ENCODE measurements at regions not wholly inside any gene's neighbourhood (a gene's known extent, or its start where the extent isn't known, plus 50 kb on each side); places are given as distances from the start of the nearest gene placed in this dataset.

DNA sequence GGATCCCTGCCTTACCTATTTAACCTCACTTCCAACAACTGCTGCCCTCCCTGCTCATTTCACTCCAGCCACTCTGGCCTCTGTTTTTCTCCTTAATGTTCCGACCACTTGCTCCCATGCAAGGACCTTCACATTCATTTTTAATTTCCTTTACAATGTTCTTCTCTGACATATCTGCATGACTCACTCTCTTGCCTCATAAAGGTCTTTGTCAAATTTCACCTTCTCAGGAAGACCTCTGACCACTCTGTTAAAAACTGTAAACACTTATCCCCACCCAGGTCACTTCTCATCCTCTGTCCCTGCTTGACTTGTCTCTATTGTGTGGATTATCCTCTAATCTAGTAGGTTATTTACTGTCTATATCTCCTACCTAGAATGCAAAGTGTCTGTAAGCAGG, 751.2 kb downstream of the BRINP1 start:
- H3K79me2 ChIP-seq (replicated peaks; ENCODE audit: insufficient read depth) = no peaks in the 10 kb centered on the region
- H3K27ac ChIP-seq (ENCODE audit: low read depth) = no peak overlapping the region
- no peaks in the 10 kb centered on the region for H3K36me3 ChIP-seq (ENCODE audit: insufficient read depth)
- H2AFZ ChIP-seq = no peak overlapping the region
- H3K27me3 Mint-ChIP-seq (ENCODE audit: insufficient read depth, low read depth, poor library complexity) = no peaks in the 10 kb centered on the region
- H3K9me2 ChIP-seq (ENCODE audit: insufficient read depth) = peaks cover 19% of the 10 kb centered on the region; the same call in 1 of the 2 replicates
- no peak for TF ChIP-seq EZH2 (IDR thresholded peaks at IDR 0.05; ENCODE audit: low read depth, unreplicated experiment)
- TF ChIP-seq, protein P1, sequence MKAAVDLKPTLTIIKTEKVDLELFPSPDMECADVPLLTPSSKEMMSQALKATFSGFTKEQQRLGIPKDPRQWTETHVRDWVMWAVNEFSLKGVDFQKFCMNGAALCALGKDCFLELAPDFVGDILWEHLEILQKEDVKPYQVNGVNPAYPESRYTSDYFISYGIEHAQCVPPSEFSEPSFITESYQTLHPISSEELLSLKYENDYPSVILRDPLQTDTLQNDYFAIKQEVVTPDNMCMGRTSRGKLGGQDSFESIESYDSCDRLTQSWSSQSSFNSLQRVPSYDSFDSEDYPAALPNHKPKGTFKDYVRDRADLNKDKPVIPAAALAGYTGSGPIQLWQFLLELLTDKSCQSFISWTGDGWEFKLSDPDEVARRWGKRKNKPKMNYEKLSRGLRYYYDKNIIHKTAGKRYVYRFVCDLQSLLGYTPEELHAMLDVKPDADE (IDR thresholded peaks at IDR 0.05) = no peak
- TF ChIP-seq, protein P2, sequence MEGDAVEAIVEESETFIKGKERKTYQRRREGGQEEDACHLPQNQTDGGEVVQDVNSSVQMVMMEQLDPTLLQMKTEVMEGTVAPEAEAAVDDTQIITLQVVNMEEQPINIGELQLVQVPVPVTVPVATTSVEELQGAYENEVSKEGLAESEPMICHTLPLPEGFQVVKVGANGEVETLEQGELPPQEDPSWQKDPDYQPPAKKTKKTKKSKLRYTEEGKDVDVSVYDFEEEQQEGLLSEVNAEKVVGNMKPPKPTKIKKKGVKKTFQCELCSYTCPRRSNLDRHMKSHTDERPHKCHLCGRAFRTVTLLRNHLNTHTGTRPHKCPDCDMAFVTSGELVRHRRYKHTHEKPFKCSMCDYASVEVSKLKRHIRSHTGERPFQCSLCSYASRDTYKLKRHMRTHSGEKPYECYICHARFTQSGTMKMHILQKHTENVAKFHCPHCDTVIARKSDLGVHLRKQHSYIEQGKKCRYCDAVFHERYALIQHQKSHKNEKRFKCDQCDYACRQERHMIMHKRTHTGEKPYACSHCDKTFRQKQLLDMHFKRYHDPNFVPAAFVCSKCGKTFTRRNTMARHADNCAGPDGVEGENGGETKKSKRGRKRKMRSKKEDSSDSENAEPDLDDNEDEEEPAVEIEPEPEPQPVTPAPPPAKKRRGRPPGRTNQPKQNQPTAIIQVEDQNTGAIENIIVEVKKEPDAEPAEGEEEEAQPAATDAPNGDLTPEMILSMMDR (conservative IDR thresholded peaks at IDR 0.05; ENCODE audit: low read depth in 2 of 2) = no peak
- TF ChIP-seq ZNF114 (CRISPR knock-in tag; IDR thresholded peaks at IDR 0.05) = no peak
- no peak for TF ChIP-seq EZH2phosphoT487 (IDR thresholded peaks at IDR 0.05; ENCODE audit: unreplicated experiment)
- no peak for TF ChIP-seq ZNF331 (CRISPR knock-in tag; IDR thresholded peaks at IDR 0.05; ENCODE audit: low read depth)
- TF ChIP-seq POLR2AphosphoS5 (IDR thresholded peaks at IDR 0.05; ENCODE audit: low read depth) = no peak
- no peak for TF ChIP-seq CREB1 (CRISPR knock-in tag; IDR thresholded peaks at IDR 0.05; ENCODE audit: low read depth)
- TF ChIP-seq NANOG (IDR thresholded peaks at IDR 0.05; ENCODE audit: borderline replicate concordance) = no peak
- TF ChIP-seq, protein P3, sequence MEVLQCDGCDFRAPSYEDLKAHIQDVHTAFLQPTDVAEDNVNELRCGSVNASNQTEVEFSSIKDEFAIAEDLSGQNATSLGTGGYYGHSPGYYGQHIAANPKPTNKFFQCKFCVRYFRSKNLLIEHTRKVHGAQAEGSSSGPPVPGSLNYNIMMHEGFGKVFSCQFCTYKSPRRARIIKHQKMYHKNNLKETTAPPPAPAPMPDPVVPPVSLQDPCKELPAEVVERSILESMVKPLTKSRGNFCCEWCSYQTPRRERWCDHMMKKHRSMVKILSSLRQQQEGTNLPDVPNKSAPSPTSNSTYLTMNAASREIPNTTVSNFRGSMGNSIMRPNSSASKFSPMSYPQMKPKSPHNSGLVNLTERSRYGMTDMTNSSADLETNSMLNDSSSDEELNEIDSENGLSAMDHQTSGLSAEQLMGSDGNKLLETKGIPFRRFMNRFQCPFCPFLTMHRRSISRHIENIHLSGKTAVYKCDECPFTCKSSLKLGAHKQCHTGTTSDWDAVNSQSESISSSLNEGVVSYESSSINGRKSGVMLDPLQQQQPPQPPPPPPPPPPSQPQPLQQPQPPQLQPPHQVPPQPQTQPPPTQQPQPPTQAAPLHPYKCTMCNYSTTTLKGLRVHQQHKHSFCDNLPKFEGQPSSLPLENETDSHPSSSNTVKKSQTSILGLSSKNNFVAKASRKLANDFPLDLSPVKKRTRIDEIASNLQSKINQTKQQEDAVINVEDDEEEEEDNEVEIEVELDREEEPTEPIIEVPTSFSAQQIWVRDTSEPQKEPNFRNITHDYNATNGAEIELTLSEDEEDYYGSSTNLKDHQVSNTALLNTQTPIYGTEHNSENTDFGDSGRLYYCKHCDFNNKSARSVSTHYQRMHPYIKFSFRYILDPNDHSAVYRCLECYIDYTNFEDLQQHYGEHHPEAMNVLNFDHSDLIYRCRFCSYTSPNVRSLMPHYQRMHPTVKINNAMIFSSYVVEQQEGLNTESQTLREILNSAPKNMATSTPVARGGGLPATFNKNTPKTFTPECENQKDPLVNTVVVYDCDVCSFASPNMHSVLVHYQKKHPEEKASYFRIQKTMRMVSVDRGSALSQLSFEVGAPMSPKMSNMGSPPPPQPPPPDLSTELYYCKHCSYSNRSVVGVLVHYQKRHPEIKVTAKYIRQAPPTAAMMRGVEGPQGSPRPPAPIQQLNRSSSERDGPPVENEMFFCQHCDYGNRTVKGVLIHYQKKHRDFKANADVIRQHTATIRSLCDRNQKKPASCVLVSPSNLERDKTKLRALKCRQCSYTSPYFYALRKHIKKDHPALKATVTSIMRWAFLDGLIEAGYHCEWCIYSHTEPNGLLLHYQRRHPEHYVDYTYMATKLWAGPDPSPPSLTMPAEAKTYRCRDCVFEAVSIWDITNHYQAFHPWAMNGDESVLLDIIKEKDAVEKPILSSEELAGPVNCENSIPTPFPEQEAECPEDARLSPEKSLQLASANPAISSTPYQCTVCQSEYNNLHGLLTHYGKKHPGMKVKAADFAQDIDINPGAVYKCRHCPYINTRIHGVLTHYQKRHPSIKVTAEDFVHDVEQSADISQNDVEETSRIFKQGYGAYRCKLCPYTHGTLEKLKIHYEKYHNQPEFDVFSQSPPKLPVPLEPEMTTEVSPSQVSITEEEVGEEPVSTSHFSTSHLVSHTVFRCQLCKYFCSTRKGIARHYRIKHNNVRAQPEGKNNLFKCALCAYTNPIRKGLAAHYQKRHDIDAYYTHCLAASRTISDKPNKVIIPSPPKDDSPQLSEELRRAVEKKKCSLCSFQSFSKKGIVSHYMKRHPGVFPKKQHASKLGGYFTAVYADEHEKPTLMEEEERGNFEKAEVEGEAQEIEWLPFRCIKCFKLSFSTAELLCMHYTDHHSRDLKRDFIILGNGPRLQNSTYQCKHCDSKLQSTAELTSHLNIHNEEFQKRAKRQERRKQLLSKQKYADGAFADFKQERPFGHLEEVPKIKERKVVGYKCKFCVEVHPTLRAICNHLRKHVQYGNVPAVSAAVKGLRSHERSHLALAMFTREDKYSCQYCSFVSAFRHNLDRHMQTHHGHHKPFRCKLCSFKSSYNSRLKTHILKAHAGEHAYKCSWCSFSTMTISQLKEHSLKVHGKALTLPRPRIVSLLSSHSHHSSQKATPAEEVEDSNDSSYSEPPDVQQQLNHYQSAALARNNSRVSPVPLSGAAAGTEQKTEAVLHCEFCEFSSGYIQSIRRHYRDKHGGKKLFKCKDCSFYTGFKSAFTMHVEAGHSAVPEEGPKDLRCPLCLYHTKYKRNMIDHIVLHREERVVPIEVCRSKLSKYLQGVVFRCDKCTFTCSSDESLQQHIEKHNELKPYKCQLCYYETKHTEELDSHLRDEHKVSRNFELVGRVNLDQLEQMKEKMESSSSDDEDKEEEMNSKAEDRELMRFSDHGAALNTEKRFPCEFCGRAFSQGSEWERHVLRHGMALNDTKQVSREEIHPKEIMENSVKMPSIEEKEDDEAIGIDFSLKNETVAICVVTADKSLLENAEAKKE (CRISPR knock-in tag; IDR thresholded peaks at IDR 0.05) = no peak
- TF ChIP-seq STAT1 (IDR thresholded peaks at IDR 0.05; ENCODE audit: unreplicated experiment) = no peak
- TF ChIP-seq, protein P4, sequence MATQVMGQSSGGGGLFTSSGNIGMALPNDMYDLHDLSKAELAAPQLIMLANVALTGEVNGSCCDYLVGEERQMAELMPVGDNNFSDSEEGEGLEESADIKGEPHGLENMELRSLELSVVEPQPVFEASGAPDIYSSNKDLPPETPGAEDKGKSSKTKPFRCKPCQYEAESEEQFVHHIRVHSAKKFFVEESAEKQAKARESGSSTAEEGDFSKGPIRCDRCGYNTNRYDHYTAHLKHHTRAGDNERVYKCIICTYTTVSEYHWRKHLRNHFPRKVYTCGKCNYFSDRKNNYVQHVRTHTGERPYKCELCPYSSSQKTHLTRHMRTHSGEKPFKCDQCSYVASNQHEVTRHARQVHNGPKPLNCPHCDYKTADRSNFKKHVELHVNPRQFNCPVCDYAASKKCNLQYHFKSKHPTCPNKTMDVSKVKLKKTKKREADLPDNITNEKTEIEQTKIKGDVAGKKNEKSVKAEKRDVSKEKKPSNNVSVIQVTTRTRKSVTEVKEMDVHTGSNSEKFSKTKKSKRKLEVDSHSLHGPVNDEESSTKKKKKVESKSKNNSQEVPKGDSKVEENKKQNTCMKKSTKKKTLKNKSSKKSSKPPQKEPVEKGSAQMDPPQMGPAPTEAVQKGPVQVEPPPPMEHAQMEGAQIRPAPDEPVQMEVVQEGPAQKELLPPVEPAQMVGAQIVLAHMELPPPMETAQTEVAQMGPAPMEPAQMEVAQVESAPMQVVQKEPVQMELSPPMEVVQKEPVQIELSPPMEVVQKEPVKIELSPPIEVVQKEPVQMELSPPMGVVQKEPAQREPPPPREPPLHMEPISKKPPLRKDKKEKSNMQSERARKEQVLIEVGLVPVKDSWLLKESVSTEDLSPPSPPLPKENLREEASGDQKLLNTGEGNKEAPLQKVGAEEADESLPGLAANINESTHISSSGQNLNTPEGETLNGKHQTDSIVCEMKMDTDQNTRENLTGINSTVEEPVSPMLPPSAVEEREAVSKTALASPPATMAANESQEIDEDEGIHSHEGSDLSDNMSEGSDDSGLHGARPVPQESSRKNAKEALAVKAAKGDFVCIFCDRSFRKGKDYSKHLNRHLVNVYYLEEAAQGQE (IDR thresholded peaks at IDR 0.05; ENCODE audit: unreplicated experiment) = no peak
- no peak for TF ChIP-seq JUNB (IDR thresholded peaks at IDR 0.05; ENCODE audit: unreplicated experiment)
- no peaks in the 10 kb centered on the region for H3K4me1 ChIP-seq (ENCODE audit: insufficient read depth)
- H3K4me3 ChIP-seq = no peak overlapping the region
- DNase-seq (ENCODE audit: low spot score) (no peak), ATAC-seq (no peak)
- H3F3A ChIP-seq (replicated peaks; ENCODE audit: low read depth) = no peaks in the 10 kb centered on the region
- H3K27ac Mint-ChIP-seq = no peak overlapping the region
- H3K4me3 Mint-ChIP-seq = no peak overlapping the region
- H3K9me3 Mint-ChIP-seq = no peaks in the 10 kb centered on the region
- no peaks in the 10 kb centered on the region for H3K27me3 ChIP-seq (ENCODE audit: insufficient read depth)
- H4K20me1 ChIP-seq (replicated peaks; ENCODE audit: insufficient read depth) = no peaks in the 10 kb centered on the region
- no peaks in the 10 kb centered on the region for H3K36me3 Mint-ChIP-seq (ENCODE audit: low read depth)
- no peak overlapping the region for H3K4me2 ChIP-seq
- H3K4me1 Mint-ChIP-seq = no peaks in the 10 kb centered on the region

Measured in GM23338 (cell line).